CD4-positive, alpha-beta T cell treated with Interleukin-6 for 4 hours (primary cell): ENCODE measurements at regions not wholly inside any gene's neighbourhood (a gene's known extent, or its start where the extent isn't known, plus 50 kb on each side); places are given as distances from the start of the nearest gene placed in this dataset.

ENCODE experiments used
- DNase-seq: peaks from one replicate; pipeline ENCODE4 v3.0.0-alpha.2; 2020; ENCODE audit warnings: mixed read lengths

DNA sequence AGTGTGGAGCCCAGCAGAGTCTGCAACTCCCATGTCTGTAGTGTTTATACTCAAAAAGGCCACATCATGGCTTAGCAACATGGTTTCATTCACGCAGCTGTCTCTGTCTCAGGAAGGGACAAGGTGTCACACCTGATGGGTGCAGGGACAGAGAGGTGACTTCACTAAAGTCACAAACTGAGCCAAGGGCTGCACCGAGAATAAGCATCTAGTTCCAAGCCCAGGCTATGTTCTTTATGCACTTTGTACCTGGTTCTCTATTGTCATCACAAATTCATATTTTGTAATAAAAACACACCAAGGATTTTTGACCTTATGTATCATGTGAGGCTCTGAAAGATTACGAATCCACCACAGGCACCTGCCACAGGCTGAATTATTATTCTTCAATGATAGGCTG, 64.9 kb upstream of the STK32A start:
- no peak for DNase-seq

DNA sequence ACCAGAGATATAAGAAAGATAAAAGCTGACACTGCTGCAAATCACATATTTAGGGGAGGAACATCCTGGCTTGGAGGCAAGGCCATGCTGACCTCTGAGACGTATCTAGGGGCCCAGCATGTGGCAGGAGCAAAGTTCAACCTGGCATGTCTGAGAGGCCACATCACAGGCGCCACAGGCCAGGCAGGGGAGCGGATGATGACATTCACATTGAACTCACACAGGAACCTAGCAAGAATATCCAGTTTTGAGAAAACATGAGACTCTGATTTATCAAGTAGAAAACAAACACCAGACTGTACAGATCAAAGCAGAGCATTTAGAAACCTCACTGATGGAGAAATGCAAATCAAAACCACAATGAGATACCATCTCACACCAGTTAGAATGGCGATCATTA, 64.2 kb upstream of the STK32A start:
- no peak for DNase-seq

DNA sequence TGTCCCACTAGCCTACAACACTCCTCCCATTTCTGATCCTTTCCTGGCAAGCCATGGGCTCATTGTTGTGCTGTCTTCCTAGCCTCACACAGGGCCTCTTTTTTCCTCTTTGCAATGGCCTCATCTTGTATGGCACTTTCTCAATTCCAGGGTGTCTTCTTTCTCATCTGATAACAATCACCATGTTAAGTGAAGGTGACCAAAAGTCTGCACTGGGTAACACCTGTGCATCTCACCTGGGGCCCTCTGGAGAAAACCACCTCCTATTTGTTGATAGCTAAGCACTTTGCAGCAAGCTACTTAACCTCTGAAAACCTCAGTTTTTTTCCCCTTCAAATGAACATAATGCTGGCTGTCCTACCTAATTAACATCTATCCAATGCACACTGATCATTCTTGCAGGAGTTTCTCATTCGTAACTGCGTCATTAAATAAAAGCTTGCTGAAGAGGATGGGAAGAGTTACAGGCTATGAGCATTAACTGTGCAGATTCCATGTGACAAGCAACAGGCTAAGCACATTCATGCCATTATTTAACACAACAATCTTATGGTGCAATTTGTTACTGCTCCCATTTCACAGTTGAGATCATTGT, 60.1 kb upstream of the STK32A start:
- DNase-seq, result no peak

DNA sequence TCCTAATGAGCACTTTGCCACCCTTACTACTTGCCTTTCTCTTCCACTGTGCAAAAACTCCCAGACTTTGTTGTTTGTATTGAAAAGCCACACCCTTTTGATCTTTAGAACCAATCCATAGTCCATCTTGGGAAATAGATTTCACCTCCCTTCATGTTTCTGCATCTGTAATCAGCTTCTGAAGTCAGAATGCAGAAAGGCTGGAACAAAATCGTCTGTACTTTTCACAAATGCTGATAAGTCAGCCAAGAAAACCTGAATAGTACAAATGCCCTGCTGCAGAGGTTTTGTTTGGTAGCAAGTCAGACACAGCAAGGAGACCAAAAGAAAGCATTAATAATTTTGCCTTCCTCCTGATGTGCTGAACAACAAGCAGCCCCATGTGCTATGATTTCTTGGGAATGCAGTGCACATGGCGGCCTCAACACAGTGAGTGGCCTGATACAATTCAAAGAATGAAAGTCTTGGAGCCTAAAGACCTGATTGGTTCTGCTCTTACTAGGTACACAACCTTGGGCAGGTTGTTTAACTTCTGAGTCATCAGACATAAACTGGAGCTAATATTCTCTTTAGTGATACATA, 59.2 kb upstream of the STK32A start:
- no peak for DNase-seq

DNA sequence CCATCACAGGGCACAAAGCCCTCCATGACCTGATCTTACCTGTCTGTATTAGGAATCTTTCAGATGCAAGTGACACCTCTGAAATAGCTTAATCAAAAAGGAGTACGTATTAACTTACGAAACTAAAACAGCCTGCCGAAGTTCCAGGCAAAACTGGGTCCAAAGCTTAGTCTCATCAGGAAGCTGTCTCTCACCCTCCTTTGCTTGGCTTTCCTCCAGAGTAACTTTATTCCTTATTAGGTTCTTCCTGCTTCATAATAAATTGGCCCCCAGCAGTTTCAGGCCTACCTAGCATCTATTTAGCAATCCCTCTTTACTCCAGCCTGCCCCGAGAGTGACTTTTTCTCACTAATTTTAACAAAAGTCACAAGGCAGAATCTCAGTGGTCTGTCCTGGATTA, 58.4 kb upstream of the STK32A start:
- DNase-seq, result no peak

DNA sequence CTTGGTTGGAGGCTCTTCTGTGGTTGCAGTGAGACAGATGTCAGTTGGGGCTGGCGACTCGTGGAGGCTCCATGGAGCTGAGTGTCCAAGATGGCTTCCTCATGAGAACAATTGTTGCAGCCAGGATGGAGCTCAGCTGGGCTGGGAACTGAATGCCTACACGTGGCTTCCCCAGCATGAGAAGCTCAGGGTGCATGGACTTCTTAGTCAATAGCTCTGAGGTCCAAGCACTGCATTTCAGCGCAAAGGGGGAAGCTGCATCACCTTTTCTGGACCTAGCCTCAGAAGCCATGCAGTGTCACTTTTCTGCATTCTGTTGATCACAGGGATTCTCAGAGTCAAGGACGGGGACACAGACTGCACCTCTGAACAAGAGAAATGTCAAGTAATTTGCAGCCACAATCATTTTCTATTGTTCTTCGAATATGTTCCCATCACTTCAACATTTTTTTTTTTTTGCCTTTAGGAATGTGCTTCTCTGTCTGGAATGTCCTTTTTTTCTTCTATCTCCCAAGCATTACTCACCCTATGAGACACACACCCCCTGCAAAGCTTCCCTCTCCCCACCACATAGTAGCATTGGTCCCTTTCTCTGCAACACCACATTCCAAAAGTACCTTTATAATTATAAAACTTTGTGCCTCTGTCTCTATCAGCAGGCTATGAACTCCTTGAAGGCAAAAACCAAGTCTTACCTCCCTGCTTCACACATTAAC, 57.5 kb upstream of the STK32A start:
- DNase-seq, result no peak

DNA sequence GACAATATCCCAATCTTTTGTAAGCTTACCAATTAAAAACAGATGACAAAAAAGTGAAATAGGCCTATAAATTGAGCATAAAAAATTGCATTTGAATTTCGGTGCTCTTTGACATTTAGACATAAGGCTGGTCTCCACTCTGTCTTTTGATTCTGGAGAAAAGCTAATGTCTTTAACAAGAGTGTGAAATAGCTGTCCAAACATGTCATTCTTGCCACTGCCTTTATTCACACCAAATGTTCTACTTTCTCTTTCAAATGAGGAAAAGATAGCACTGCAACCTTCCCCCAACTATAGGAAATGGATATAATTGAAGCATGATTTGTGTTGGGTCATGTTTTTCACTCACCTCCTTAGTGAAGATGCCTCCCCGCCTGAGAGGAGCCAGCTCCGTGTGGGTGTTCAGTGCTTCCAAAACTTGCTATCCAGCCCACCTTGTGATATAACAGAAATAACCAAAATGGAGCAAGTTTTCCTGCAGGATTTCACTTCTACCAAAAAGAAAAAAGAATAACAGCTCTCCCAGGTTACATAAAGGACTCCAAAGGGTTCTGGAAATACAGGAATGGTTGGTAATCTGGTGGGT, 55.2 kb upstream of the STK32A start:
- no peak for DNase-seq

DNA sequence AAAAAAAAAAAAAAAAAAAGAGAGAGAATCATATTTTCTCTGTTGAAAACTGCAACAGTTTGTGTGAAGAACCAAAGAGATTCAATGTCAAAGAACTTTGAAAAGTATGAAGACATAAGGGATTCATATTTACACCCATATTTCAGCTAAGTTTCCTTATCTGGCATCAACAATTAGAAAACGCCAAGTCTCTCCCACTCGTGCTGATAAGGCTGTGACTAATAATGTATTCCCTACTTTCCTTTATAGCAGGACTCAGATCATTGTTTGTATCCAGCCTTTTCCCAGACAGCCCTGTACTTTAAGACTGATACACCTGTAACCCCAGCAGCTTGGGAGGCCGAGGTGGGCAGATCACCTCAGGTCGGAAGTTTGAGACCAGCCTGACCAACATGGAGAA, 54.1 kb upstream of the STK32A start:
- no peak for DNase-seq
